GM23248 (cell line): ENCODE measurements at regions not wholly inside any gene's neighbourhood (a gene's known extent, or its start where the extent isn't known, plus 50 kb on each side); places are given as distances from the start of the nearest gene placed in this dataset.

Experiments used
- EZH2 ChIP-seq: fragments of 200-600 bp; sonication (generic); IDR thresholded peaks from 2 replicates; pipeline ENCODE4 v1.6.1; 2018; ENCODE audit warnings: antibody characterized with exemption, mild to moderate bottlenecking; ENCODE audit not compliant: insufficient read depth, poor library complexity, severe bottlenecking
- EZH2phosphoT487 ChIP-seq: fragments of 200-600 bp; sonication (generic); IDR thresholded peaks from 2 replicates; pipeline ENCODE4 v1.6.1; 2018; ENCODE audit warnings: antibody characterized with exemption, moderate library complexity, mild to moderate bottlenecking, low read depth; ENCODE audit not compliant: insufficient read depth

GRCh38 chr20:12660918-12661317, 347.9 kb upstream of the SPTLC3 start:
- TF ChIP-seq EZH2phosphoT487, result no peak
- TF ChIP-seq EZH2, result no peak
